Left ventricle myocardium inferior (tissue), 1 donor: ENCODE measurements at regions not wholly inside any gene's neighbourhood (a gene's known extent, or its start where the extent isn't known, plus 50 kb on each side); places are given as distances from the start of the nearest gene placed in this dataset.

Source experiments
- DNase-seq: peaks from one replicate; pipeline ENCODE4 v3.0.0-alpha.2; 2020
- H3K27ac ChIP-seq: fragments of 200-600 bp; replicated peaks from 2 replicates; pipeline ENCODE4 v1.8.0; 2021
- H3K27me3 ChIP-seq: fragments of 200-600 bp; 2 replicates; pipeline ENCODE4 v1.8.0; 2021; ENCODE audit warnings: low read depth
- H3K36me3 ChIP-seq: fragments of 200-600 bp; 2 replicates; pipeline ENCODE4 v1.8.0; 2021
- H3K4me1 ChIP-seq: fragments of 200-600 bp; 2 replicates; pipeline ENCODE4 v1.8.0; 2021
- H3K4me3 ChIP-seq: fragments of 200-600 bp; 2 replicates; pipeline ENCODE4 v1.8.0; 2021; ENCODE audit warnings: mild to moderate bottlenecking, moderate library complexity
- H3K9me3 ChIP-seq: fragments of 200-600 bp; replicated peaks from 2 replicates; pipeline ENCODE4 v1.8.0; 2021
- intact Hi-C: fragments of 100-400 bp; cut with micrococcal nuclease; formaldehyde crosslinking; loops from one replicate; pipeline ENCODE4 v1.11.0; 2022
- TF ChIP-seq, protein P1 (sequence below): fragments of 200-600 bp; IDR thresholded peaks from 2 replicates; pipeline ENCODE4 v1.8.0; 2021; ENCODE audit warnings: antibody characterized with exemption, mild to moderate bottlenecking, borderline replicate concordance
- donor health status: DM: no; HTN: yes; CAD: no; lungs with severe emphysema.

- Histone ChIP-seq H3K27ac (no peak overlapping the region), H3K27me3 (no peaks in the 10 kb centered on the region), H3K36me3 (no peaks in the 10 kb centered on the region), H3K4me3 (no peak overlapping the region), H3K9me3 (no peaks in the 10 kb centered on the region), H3K4me1 (no peaks in the 10 kb centered on the region)
- intact Hi-C loops, result no loop called here
- no peak for DNase-seq
- TF ChIP-seq, protein P1, sequence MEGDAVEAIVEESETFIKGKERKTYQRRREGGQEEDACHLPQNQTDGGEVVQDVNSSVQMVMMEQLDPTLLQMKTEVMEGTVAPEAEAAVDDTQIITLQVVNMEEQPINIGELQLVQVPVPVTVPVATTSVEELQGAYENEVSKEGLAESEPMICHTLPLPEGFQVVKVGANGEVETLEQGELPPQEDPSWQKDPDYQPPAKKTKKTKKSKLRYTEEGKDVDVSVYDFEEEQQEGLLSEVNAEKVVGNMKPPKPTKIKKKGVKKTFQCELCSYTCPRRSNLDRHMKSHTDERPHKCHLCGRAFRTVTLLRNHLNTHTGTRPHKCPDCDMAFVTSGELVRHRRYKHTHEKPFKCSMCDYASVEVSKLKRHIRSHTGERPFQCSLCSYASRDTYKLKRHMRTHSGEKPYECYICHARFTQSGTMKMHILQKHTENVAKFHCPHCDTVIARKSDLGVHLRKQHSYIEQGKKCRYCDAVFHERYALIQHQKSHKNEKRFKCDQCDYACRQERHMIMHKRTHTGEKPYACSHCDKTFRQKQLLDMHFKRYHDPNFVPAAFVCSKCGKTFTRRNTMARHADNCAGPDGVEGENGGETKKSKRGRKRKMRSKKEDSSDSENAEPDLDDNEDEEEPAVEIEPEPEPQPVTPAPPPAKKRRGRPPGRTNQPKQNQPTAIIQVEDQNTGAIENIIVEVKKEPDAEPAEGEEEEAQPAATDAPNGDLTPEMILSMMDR, result no peak
Observed at GRCh38 chr9:4389003-4389402, 89.1 kb upstream of the GLIS3 start.

DNA sequence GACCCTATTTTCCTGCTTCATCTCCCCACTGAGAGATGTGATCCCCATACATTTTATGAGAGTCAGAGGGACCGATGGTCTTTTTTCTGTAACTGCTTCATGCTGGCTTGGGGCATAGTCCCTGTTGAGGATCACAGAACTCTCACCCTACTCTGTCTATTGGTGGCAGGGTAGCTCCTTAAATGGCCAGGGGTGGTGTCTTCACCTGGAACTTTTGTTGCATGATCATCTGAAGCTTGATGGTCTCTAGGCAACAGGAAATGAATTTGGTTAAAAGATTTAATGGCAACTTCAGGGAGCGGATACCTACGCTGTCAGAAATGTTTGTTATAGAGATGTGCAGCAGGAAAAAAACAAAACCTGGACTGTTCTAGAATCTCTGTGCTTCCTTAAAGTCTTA lies 87.0 kb upstream of the GLIS3 start:
- no peak for DNase-seq
- TF ChIP-seq, protein P1, result no peak
- Histone ChIP-seq H3K4me3 (no peak overlapping the region), H3K4me1 (no peaks in the 10 kb centered on the region), H3K27me3 (peaks cover 2% of the 10 kb centered on the region), H3K9me3 (no peaks in the 10 kb centered on the region), H3K36me3 (no peaks in the 10 kb centered on the region), H3K27ac (no peak overlapping the region)
- intact Hi-C loops, result no loop called here

DNA sequence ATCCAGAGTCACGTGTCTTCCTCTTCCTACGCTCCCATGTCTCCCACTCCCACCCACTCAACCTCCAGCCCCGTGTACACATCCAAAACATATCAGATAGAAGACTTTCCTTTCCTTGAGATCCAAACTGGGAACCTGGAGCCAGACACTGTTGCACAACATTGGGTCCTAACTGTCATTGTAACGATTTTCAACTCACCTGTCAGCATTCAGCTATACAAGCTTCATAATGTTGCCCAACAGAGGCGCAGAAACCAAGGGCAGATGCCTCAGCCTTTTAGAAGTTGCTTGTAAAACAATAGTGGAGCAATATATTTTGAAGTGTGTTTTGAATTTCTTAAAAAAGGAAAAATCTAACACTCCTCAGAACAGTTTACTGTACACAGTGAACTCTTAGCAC lies 84.9 kb upstream of the GLIS3 start:
- Histone ChIP-seq H3K4me1 (no peaks in the 10 kb centered on the region), H3K36me3 (no peaks in the 10 kb centered on the region), H3K9me3 (no peaks in the 10 kb centered on the region), H3K4me3 (no peak overlapping the region), H3K27ac (no peak overlapping the region), H3K27me3 (peaks cover 6% of the 10 kb centered on the region)
- no peak for DNase-seq
- intact Hi-C loops, result no loop called here
- TF ChIP-seq, protein P1, result no peak

DNA sequence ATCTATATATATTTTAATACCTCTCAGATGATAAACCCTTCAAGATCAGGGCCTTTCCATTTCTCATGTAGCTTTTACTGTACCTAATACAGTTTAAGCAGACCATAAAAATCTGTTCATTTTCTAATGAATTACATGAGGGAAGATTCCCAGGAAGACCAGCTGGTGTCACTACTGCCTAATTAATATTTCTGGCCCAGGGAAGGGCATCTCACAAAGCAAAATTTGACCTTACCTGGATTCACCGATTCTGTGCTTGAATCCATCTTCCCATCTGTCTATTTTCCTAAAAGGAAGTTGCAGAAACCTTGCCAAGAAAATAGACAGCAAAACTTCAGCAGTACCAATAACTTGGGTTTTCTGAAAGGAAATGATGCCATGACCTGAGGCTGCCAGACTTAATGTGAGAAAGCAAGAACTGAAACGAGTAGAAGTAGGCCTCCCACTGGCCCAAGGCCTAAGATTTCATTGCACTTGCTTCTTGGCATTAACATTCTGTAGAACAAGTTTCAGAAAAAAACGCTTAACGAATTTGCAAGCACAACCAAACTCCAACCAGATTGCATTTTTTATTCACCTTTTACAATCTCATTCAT lies 83.0 kb upstream of the GLIS3 start:
- intact Hi-C loops, result loop anchor here (2.0 kb wide), 1 partner anchor 256 kb away; no protein-coding TSS in a partner anchor

DNA sequence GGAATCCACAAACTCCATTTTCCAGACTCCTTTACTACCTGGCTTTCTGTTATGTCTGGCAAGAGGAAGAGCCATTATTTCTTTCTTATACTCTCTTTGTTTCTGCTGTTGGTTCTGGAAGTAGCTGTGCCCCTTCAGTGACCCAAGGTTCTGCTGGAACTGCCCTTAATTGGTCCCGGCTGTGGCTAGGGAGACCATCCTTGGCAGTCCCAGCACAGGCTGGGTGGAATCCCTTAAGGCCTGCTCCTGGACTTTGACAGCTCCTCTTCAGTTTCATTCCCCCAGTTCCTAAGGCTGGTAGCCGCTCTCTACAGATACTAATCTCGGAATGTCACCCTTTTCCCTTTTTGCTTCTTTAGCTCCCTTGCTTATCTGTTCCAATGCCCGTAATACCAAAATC lies 81.9 kb upstream of the GLIS3 start:
- Histone ChIP-seq H3K4me3 (no peak overlapping the region), H3K4me1 (no peaks in the 10 kb centered on the region), H3K9me3 (no peaks in the 10 kb centered on the region), H3K36me3 (no peaks in the 10 kb centered on the region), H3K27ac (no peak overlapping the region), H3K27me3 (peaks cover 6% of the 10 kb centered on the region)
- TF ChIP-seq, protein P1, result no peak
- no peak for DNase-seq
- intact Hi-C loops, result loop anchor here (2.0 kb wide), 1 partner anchor 257 kb away; no protein-coding TSS in a partner anchor

More for the DNA sequence above, 83.0 kb upstream of the GLIS3 start:
- H3K9me3 ChIP-seq, result no peaks in the 10 kb centered on the region
- no peak overlapping the region for H3K4me3 ChIP-seq
- no peak overlapping the region for H3K27ac ChIP-seq
- no peaks in the 10 kb centered on the region for H3K4me1 ChIP-seq
- TF ChIP-seq, protein P1, result peak; percentile 73
- peaks cover 6% of the 10 kb centered on the region for H3K27me3 ChIP-seq
- no peak for DNase-seq
- no peaks in the 10 kb centered on the region for H3K36me3 ChIP-seq
